ENCODE measurements at regions not wholly inside any gene's neighbourhood (a gene's known extent, or its start where the extent isn't known, plus 50 kb on each side); places are given as distances from the start of the nearest gene placed in this dataset.

DNA sequence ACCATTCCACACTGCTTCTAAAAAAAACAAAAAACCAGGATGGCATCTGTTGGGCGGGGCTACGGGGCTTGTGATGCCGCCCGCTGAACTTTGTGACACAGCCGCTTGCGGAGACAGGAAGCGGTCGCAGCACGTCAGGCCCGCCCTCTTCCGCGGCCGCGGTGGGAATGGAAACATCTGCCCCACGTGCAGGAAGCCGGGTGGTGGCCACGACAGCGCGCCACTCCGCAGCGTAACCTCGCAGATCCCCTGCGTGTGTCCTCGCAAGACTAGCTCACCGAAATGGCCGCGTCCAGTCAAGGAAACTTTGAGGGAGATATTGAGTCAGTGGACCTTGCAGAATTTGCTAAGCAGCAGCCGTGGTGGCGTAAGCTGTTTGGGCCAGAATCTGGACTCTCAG, 168.5 kb downstream of the SUCLG1 start:
- DNase-seq (ENCODE audit: low spot score) (no peak), ATAC-seq (ENCODE audit: low FRiP score) (no peak)
- TF ChIP-seq, protein P1, sequence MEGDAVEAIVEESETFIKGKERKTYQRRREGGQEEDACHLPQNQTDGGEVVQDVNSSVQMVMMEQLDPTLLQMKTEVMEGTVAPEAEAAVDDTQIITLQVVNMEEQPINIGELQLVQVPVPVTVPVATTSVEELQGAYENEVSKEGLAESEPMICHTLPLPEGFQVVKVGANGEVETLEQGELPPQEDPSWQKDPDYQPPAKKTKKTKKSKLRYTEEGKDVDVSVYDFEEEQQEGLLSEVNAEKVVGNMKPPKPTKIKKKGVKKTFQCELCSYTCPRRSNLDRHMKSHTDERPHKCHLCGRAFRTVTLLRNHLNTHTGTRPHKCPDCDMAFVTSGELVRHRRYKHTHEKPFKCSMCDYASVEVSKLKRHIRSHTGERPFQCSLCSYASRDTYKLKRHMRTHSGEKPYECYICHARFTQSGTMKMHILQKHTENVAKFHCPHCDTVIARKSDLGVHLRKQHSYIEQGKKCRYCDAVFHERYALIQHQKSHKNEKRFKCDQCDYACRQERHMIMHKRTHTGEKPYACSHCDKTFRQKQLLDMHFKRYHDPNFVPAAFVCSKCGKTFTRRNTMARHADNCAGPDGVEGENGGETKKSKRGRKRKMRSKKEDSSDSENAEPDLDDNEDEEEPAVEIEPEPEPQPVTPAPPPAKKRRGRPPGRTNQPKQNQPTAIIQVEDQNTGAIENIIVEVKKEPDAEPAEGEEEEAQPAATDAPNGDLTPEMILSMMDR (IDR thresholded peaks at IDR 0.05): no peak

DNA sequence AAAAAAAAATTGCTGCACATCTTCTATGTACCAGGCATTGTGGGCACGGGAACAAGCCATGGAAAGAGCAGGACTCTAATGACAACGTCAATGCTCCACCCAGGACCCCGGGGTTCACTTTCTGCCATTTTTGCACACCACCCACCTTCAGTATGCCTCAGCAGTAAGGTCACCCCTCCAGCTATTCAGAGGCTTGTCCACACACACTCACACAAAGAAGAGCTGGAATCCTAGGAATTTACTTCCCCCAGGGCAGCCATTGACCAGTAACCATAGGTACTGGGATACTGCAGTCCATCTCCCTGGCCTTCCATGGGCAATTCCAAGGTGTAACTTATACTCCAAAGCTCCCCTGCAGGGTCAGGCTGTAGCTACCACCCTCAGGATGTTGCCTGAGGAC, 170.8 kb downstream of the SUCLG1 start:
- ATAC-seq (ENCODE audit: low FRiP score) (no peak), DNase-seq (ENCODE audit: low spot score) (no peak)
- TF ChIP-seq, protein P1 (IDR thresholded peaks at IDR 0.05): no peak

DNA sequence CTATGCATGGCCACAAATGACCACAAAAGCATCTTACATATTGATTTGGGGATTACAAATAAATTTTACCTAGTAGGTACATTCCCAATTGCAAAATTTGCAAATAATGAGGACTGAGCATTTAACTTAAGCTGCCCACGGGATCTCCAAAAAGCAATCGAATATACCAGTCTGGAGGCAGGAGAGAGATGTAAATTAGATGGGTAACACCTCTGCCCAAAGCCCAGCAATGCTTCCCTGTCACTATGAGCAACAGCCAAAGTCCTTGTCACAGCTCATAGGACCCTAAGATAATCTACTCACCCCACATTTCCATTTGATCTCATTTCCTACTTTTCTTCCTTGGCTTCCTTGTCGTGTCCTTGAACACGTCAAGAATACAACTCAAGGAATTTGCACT, 172.2 kb downstream of the SUCLG1 start:
- no peak for DNase-seq (ENCODE audit: low spot score)
- no peak for ATAC-seq (ENCODE audit: low FRiP score)
- TF ChIP-seq, protein P1 (IDR thresholded peaks at IDR 0.05): no peak

DNA sequence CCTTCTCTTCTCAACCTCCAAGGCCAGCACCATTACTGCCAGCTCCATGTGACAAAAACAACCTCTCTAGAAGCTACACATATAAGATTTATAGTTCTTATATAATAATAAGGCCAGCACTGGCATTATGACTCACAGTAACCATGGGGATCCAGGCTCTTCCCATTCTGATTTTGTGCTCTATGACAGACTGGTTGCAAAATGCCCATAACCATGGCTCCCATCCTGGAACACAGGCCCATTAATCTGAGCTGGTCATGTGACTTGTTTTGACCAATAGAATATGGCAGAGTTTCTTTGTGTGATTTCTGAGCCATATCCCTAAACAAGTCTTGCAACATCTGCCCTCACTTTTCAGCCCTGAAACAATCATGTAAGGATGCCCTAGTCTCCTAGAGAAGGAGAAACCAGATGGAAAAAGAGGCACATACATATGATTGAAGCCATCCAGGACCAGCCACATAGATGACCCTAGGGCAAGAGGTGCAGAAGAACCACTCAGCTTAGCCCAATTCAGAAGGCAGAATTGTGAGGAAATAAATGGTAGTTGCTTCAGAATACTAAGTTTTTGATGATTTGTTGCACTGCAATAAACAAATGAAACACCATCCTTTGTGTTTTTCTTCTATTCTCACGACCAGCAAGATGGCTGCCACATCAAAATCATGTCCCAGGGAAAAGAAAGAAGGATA, 173.9 kb downstream of the SUCLG1 start:
- DNase-seq (ENCODE audit: low spot score) (no peak), ATAC-seq (ENCODE audit: low FRiP score) (no peak)
- TF ChIP-seq, protein P1 (IDR thresholded peaks at IDR 0.05): no peak

DNA sequence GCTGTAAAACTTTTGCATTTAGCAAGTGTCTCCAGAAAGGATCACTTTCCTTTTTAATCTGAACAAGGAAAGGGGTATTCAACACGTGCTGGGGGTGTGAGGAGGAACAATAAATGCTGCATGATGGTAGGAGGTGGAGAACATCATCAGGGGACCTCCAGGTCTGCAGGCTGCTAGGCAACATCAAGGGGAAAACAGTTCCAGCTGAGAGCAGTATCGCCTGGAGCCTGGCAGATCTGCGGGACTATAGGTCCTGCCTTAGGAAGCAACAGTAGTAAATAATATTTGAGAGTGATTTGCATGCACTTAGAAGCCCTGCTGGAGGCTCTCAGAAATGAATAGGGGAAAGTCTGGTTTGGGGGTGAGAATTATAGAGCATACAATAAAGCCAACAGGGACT, 175.6 kb downstream of the SUCLG1 start:
- DNase-seq (ENCODE audit: low spot score) (no peak), ATAC-seq (ENCODE audit: low FRiP score) (no peak)
- TF ChIP-seq, protein P1 (IDR thresholded peaks at IDR 0.05): no peak

DNA sequence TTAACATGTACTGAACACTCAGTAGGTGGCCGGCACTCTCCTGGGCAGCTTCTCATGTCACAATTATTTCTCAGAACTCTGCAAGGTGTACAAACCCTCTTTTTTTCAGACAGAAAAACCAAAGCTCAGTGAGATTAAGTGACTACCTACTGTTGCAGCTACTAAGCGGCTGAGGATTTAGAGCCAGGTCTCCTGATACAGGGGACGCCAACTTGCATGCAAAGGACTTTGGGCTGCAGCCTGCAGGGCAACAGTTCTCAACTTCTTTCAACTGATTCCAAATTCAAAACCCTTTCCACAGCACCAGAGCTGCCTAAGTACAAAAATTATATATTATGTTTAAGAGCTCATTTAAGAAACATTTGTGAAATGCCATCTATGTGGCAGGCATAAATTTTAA, 177.6 kb downstream of the SUCLG1 start:
- TF ChIP-seq, protein P1 (IDR thresholded peaks at IDR 0.05): no peak
- DNase-seq (ENCODE audit: low spot score): no peak
- no peak for ATAC-seq (ENCODE audit: low FRiP score)

DNA sequence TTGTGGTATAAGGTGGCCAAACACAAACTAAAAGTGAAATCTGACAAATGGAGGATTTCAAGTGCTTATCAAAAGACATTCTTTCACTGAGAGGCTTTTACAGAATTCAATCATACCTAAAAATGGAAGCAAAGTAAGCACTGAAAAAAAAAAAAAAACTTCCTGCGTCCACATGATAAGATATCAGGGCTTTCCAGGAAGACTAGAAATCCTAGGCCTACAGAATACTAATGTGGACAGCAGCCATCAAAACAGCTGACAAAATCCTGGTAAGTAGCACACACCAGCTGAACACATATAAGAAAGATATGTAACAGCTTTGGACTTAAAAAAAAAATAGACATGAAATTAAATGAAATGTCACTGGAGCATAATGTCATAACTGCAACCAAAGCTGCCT, 178.2 kb downstream of the SUCLG1 start:
- ATAC-seq (ENCODE audit: low FRiP score) (no peak), DNase-seq (ENCODE audit: low spot score) (no peak)
- TF ChIP-seq, protein P1 (IDR thresholded peaks at IDR 0.05): no peak

Data from omental fat pad (tissue), 3 donors.